Hepatocyte (in vitro differentiated cells): ENCODE measurements at regions not wholly inside any gene's neighbourhood (a gene's known extent, or its start where the extent isn't known, plus 50 kb on each side); places are given as distances from the start of the nearest gene placed in this dataset.
"Not testable (repeated sequence)": the region's sequence is repeated elsewhere in the genome, so short reads cannot be mapped to it uniquely, and the experiment has no call there.

Experiments used
- DNase-seq: peaks from one replicate; pipeline ENCODE4 v3.0.0-alpha.2; 2016; ENCODE audit warnings: low spot score
- H2AFZ ChIP-seq: fragments of 200-600 bp; sonication (generic); 2 replicates; pipeline ENCODE4 v1.6.0; 2016; ENCODE audit warnings: antibody characterized with exemption, mild to moderate bottlenecking
- H3K27ac ChIP-seq: fragments of 200-600 bp; sonication (generic); 2 replicates; pipeline ENCODE4 v1.5.1; 2016; ENCODE audit warnings: mild to moderate bottlenecking
- H3K27me3 ChIP-seq: fragments of 200-600 bp; sonication (generic); 2 replicates; pipeline ENCODE4 v1.6.1; 2016
- H3K36me3 ChIP-seq: fragments of 200-600 bp; sonication (generic); replicated peaks from 2 replicates; pipeline ENCODE4 v1.5.1; 2016; ENCODE audit warnings: low read depth; ENCODE audit not compliant: insufficient read depth
- H3K4me1 ChIP-seq: fragments of 200-600 bp; sonication (generic); 2 replicates; pipeline ENCODE4 v1.5.1; 2016; ENCODE audit warnings: mild to moderate bottlenecking, moderate library complexity; ENCODE audit not compliant: insufficient read depth
- H3K4me2 ChIP-seq: fragments of 200-600 bp; sonication (generic); 2 replicates; pipeline ENCODE4 v1.6.0; 2016
- H3K4me3 ChIP-seq: fragments of 200-600 bp; sonication (generic); 2 replicates; pipeline ENCODE4 v1.5.1; 2016; ENCODE audit warnings: mild to moderate bottlenecking
- H3K79me2 ChIP-seq: fragments of 200-600 bp; sonication (generic); 2 replicates; pipeline ENCODE4 v1.6.0; 2017; ENCODE audit warnings: mild to moderate bottlenecking
- H3K9me2 ChIP-seq: fragments of 200-600 bp; sonication (generic); replicated peaks from 2 replicates; pipeline ENCODE4 v1.6.0; 2017; ENCODE audit warnings: mild to moderate bottlenecking; ENCODE audit not compliant: insufficient read depth
- H3K9me3 ChIP-seq: fragments of 200-600 bp; sonication (generic); 2 replicates; pipeline ENCODE4 v1.5.1; 2016; ENCODE audit warnings: low read depth, mild to moderate bottlenecking
- H4K20me1 ChIP-seq: fragments of 200-600 bp; sonication (generic); 2 replicates; pipeline ENCODE4 v1.6.0; 2016; ENCODE audit warnings: mild to moderate bottlenecking; ENCODE audit not compliant: insufficient read depth, poor library complexity, severe bottlenecking
- CTCF ChIP-seq: fragments of 200-600 bp; sonication (generic); IDR thresholded peaks from 2 replicates; pipeline ENCODE4 v1.5.1; 2016; ENCODE audit warnings: antibody characterized with exemption, mild to moderate bottlenecking; ENCODE audit not compliant: poor library complexity
- EZH2 ChIP-seq: fragments of 200-600 bp; sonication (generic); IDR thresholded peaks from 2 replicates; pipeline ENCODE4 v1.6.1; 2016; ENCODE audit warnings: antibody characterized with exemption, mild to moderate bottlenecking, borderline replicate concordance
- EZH2phosphoT487 ChIP-seq: fragments of 200-600 bp; sonication (generic); IDR thresholded peaks from one replicate; pipeline ENCODE4 v1.6.1; 2018; ENCODE audit warnings: antibody characterized with exemption, mild to moderate bottlenecking, low read depth, moderate library complexity; ENCODE audit not compliant: unreplicated experiment, severe bottlenecking
- WGBS: methylation state at CpG from one replicate; pipeline ENCODE4 v1.1.6; 2016; ENCODE audit warnings: low lambda C conversion rate; ENCODE audit errors: missing lambda C conversion rate; 5-methylcytosine and 5-hydroxymethylcytosine counted together

GRCh38 chr4:72886602-72887001 is 182.9 kb downstream of the COX18 start:
- no peaks in the 10 kb centered on the region for H3K9me2 ChIP-seq
- 95% methylated on average over 1 of the region's 1 CpG for WGBS
- no peak overlapping the region for H2AFZ ChIP-seq
- H3K9me3 ChIP-seq: no peaks in the 10 kb centered on the region
- peaks cover 9% of the 10 kb centered on the region for H3K4me1 ChIP-seq
- H3K4me3 ChIP-seq: no peak overlapping the region
- no peak for DNase-seq
- H4K20me1 ChIP-seq: no peaks in the 10 kb centered on the region
- no peak overlapping the region for H3K27ac ChIP-seq
- H3K79me2 ChIP-seq: no peaks in the 10 kb centered on the region
- H3K27me3 ChIP-seq: no peaks in the 10 kb centered on the region
- no peaks in the 10 kb centered on the region for H3K36me3 ChIP-seq
- H3K4me2 ChIP-seq: no peak overlapping the region
- TF ChIP-seq EZH2 (no peak), CTCF (peak; percentile 32)

- H3K27ac ChIP-seq, H3K9me3 ChIP-seq, DNase-seq, H3K9me2 ChIP-seq, H3K27me3 ChIP-seq, H3K4me2 ChIP-seq, H3K79me2 ChIP-seq, H3K36me3 ChIP-seq, H2AFZ ChIP-seq, H3K4me3 ChIP-seq, H3K4me1 ChIP-seq, H4K20me1 ChIP-seq: not testable (repeated sequence)
- 90% methylated on average over 7 of the region's 7 CpGs for WGBS
Observed at GRCh38 chr4:72884225-72884624, 185.3 kb downstream of the COX18 start.

- WGBS: 86% methylated on average over 16 of the region's 17 CpGs
- H3K9me2 ChIP-seq: no peaks in the 10 kb centered on the region
- H4K20me1 ChIP-seq: no peaks in the 10 kb centered on the region
- no peaks in the 10 kb centered on the region for H3K79me2 ChIP-seq
- H3K36me3 ChIP-seq: no peaks in the 10 kb centered on the region
- H3K27ac ChIP-seq: no peak overlapping the region
- no peak for DNase-seq
- H3K4me3 ChIP-seq: no peak overlapping the region
- H3K27me3 ChIP-seq: no peaks in the 10 kb centered on the region
- H2AFZ ChIP-seq: no peak overlapping the region
- no peaks in the 10 kb centered on the region for H3K9me3 ChIP-seq
- TF ChIP-seq EZH2phosphoT487 (no peak), EZH2 (no peak), CTCF (no peak)
- H3K4me1 ChIP-seq: no peaks in the 10 kb centered on the region
- H3K4me2 ChIP-seq: no peak overlapping the region
Observed at GRCh38 chr4:72876946-72877345, 192.6 kb downstream of the COX18 start.

- Histone ChIP-seq H3K9me2 (no peaks in the 10 kb centered on the region), H4K20me1 (no peaks in the 10 kb centered on the region), H3K36me3 (no peaks in the 10 kb centered on the region), H2AFZ (no peak overlapping the region), H3K9me3 (no peaks in the 10 kb centered on the region), H3K27ac (no peak overlapping the region), H3K27me3 (no peaks in the 10 kb centered on the region), H3K79me2 (no peaks in the 10 kb centered on the region), H3K4me1 (no peaks in the 10 kb centered on the region), H3K4me3 (no peak overlapping the region), H3K4me2 (no peak overlapping the region)
- 85% methylated on average over 5 of the region's 5 CpGs for WGBS
- TF ChIP-seq EZH2phosphoT487 (no peak), EZH2 (no peak), CTCF (no peak)
- no peak for DNase-seq
Observed at GRCh38 chr4:72875545-72875944, 194.0 kb downstream of the COX18 start.
